ENCODE measurements at regions not wholly inside any gene's neighbourhood (a gene's known extent, or its start where the extent isn't known, plus 50 kb on each side); places are given as distances from the start of the nearest gene placed in this dataset.

- DNase-seq (ENCODE audit: low read depth): peak; percentile 51
- no peak for TF ChIP-seq CTCF (conservative IDR thresholded peaks at IDR 0.05; ENCODE audit: low read length)
- no peak overlapping the region for H3K4me3 ChIP-seq (ENCODE audit: low read length)
Observed at GRCh38 chr1:178630417-178630816, 94.6 kb upstream of the RALGPS2 start.

- no peak for DNase-seq (ENCODE audit: low read depth)
- H3K4me3 ChIP-seq (ENCODE audit: low read length): no peak overlapping the region
Observed at GRCh38 chr1:178632653-178633052, 92.4 kb upstream of the RALGPS2 start.

GRCh38 chr1:178633056-178633455, 92.0 kb upstream of the RALGPS2 start:
- peak; percentile 60 for DNase-seq (ENCODE audit: low read depth)

More at GRCh38 chr1:178632653-178633052, 92.4 kb upstream of the RALGPS2 start:
- TF ChIP-seq CTCF (conservative IDR thresholded peaks at IDR 0.05; ENCODE audit: low read length): no peak

GRCh38 chr1:178634445-178634844, 90.6 kb upstream of the RALGPS2 start:
- DNase-seq (ENCODE audit: low read depth): peak; percentile 87
- no peak for TF ChIP-seq CTCF (conservative IDR thresholded peaks at IDR 0.05; ENCODE audit: low read length)

More at GRCh38 chr1:178633056-178633455, 92.0 kb upstream of the RALGPS2 start:
- no peak for TF ChIP-seq CTCF (conservative IDR thresholded peaks at IDR 0.05; ENCODE audit: low read length)
- no peak overlapping the region for H3K4me3 ChIP-seq (ENCODE audit: low read length)

GRCh38 chr1:178637841-178638240, 87.2 kb upstream of the RALGPS2 start:
- no peak for DNase-seq (ENCODE audit: low read depth)
- H3K4me3 ChIP-seq (ENCODE audit: low read length): no peak overlapping the region
- TF ChIP-seq CTCF (conservative IDR thresholded peaks at IDR 0.05; ENCODE audit: low read length): no peak

More at GRCh38 chr1:178634445-178634844, 90.6 kb upstream of the RALGPS2 start:
- H3K4me3 ChIP-seq (ENCODE audit: low read length): no peak overlapping the region

GRCh38 chr1:178639326-178639725, 85.7 kb upstream of the RALGPS2 start:
- no peak for TF ChIP-seq CTCF (conservative IDR thresholded peaks at IDR 0.05; ENCODE audit: low read length)
- H3K4me3 ChIP-seq (ENCODE audit: low read length): no peak overlapping the region
- DNase-seq (ENCODE audit: low read depth): peak; percentile 55

GRCh38 chr1:178642282-178642681, 82.8 kb upstream of the RALGPS2 start:
- H3K4me3 ChIP-seq (ENCODE audit: low read length): no peak overlapping the region
- DNase-seq (ENCODE audit: low read depth): no peak
- TF ChIP-seq CTCF (conservative IDR thresholded peaks at IDR 0.05; ENCODE audit: low read length): no peak
